NK-92 treated with Interleukin-12 subunit alpha and Interleukin-12 subunit beta, amount 100 ng/mL, for 24 hours (cell line): ENCODE measurements at regions not wholly inside any gene's neighbourhood (a gene's known extent, or its start where the extent isn't known, plus 50 kb on each side); places are given as distances from the start of the nearest gene placed in this dataset.

Experiments used
- DNase-seq: peaks from one replicate; lab custom pipeline; 2025; lab: John Stamatoyannopoulos, UW

- no peak for DNase-seq
Observed at GRCh38 chr15:93235269-93235668, 146.3 kb upstream of the RGMA start.

DNA sequence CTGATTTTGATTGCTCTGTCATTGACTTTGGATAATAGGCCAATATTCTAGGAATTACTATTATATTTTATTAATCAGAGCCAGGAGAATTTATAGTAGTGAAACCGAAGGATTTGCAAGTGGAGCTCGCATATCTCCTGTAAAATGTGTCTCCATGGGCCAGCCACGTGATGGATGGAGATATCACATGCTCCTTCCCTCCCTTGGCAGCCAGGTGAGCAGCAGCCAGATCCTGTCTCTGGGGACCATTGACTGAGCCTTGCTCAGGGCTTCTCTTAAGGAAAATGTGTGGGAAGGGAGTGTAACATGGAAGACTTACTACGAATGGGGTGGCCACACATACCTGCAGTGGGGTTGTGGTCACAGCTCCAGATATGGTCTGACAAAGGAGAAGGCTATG, 144.7 kb upstream of the RGMA start:
- DNase-seq: no peak

DNA sequence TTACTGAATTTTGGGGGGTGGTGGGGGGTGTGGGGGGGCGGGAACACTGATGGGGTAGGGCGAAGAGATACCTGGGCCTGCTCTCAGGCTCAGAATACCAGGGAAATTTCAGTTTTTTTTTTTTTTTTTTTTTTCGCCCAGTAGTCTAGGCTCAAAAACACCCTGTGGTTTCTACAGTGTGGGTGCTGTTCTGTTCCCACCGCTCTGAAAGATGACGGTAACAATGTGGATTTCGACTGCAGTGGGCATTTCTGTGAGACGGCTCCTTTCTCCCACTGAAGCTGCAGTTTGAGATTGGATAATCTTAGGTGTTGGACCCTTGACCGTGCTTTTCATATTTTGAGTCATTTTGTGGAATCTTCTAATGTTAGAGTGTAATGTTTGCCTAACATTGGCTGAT, 143.8 kb upstream of the RGMA start:
- no peak for DNase-seq

DNA sequence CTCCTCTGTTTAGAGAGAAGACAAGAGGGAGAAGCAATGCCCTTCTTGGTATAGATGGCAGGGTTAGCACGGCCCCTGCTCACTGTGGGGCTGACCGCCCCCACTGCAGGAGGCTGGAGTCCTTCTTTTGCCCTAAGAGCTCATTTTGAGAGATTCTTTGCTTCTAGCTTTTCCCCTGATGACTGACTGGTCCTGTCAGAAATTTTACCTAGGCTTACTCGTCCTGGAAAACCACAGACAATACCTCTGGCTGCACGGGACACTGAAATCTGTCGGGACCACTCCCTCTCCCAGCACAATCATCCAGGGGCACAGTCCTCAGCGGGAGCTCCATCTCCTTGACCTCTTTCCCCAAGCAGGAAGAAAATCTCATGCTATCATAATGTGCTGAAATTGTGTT, 143.0 kb upstream of the RGMA start:
- DNase-seq: no peak

DNA sequence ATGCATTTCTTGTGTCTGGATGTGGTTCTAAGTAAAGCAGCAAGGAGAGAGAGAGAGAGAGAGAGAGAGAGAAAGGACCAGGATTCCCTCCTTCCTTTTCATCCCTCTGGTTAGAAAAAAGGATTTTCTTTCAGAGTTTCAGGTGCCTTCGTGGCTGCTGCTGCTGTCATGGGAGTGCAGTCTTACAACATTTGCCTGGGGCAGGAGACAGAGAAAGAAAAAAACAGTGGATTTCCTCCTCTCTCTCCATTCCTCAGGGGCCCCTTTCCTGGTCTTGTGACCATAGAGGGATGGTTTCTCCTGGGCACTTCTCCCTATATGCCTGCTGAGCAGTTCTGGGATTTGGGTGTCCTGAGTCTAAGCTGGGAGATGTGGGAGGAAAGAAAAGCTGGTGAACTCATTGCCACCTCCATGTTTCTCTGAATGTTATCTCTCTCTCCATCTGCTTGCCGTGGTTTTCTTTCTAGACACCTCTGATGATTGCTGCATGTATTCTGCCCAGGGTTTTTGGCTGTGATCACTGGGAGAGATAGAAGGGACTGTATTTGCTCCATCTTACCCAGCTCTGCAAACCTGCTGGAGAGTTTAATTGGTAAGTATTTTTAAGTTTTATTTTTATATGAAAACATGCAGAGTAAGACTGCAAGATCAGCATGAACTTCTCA, 142.4 kb upstream of the RGMA start:
- DNase-seq: peak; percentile 13

GRCh38 chr15:93228546-93228945, 139.5 kb upstream of the RGMA start:
- DNase-seq: no peak

GRCh38 chr15:93223803-93224202, 134.8 kb upstream of the RGMA start:
- no peak for DNase-seq

DNA sequence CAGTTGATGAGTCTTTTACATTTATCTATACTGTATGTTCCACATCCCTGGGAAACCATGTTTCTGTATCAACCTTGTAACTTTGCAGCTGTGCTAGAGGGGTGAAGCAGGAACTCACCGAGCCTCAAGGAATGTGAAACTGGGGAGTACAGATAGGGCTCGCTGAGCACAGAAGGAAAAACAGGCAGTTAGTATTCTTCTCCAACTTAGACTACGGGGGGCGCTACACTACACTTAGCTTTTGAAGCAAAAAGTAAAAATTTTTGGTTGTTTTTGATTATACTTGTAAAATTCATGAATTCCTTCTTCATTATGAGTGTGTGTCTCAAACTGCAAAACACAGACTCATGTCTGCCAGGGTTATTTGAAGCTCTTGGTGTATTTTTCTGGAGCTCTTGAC, 132.7 kb upstream of the RGMA start:
- no peak for DNase-seq

DNA sequence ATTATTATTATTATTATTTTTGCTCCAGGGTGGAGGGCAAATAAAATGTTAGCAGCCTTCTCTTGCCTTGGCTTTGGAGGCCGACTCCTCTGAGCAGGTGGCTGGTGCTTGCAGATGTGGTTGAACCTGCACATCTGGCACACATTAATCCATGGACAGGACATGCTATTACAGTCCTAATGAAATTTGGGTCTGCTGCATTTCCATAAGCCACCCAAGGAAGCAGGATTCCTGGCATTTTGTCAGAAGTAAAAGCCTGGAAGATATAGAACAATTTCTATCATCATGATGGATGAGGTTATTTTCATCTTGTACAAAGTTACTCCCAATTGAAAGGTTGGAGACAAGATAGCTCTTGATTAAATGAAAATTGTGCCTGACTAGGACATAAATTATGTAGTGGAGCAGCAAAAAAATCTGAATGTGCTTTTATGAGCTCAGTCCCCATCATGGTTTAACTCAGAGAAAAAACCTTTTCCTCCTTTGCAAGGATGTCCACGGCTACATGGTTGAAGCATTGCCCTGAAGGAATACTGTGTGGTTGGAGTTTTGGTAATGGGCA, 130.9 kb upstream of the RGMA start:
- no peak for DNase-seq

GRCh38 chr15:93217343-93217742, 128.3 kb upstream of the RGMA start:
- DNase-seq: no peak

DNA sequence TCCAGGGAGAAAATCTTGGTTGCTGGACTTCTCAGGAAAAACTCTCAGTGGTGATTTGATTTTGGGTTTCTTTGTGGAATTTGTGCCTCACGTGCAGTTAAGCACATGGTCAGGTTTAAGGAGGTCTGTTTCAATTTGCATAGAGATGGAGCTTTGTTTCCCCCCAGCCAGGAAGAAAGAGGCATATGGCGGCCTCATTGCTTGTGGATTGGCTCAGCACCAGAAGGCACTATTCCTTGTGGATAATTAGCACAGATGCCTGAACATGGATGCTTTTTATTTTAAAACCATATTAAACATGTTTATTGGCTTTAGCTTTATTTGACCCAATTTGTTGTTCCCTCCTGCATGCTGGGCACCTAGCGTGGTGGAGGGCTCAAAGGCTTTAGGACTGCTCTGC, 125.1 kb upstream of the RGMA start:
- DNase-seq: no peak

DNA sequence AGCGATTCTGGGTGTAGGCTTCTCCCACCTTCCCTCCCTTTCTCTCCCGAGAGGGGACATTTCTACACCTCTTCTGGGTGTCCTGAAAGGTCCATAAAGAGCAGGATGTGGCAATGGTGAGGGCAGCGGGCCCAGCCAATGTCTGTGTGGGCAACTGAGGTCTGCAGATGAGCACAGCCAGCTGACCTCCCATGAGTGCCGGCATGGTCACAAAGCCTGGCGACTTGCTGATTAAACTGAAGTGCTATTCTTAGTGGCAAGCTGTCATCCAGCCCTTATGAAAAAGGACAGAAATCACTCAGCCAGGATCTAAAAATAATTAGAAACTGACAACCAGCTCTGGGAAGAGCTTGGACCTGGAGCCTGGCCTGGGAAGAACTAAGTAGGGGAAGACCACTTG, 124.3 kb upstream of the RGMA start:
- DNase-seq: no peak

DNA sequence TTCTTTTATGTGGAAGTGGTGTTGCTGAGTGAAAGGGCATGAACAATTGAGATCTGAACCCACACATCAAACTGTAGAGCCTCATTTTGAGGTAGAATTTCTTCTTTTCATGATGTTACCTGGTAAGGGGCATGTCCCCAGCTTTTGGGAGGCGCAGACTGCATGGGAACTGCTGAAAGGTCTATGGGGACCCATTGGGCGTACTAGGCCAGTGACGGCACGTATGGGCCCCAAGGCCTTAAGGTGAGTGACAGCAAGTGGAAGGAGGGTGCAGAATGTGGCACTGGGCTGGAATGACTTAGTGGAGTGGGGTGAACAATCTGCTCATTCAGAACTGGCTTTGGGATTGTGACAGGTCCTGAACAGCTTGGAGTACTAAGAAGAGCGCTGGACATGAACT, 123.6 kb upstream of the RGMA start:
- no peak for DNase-seq

DNA sequence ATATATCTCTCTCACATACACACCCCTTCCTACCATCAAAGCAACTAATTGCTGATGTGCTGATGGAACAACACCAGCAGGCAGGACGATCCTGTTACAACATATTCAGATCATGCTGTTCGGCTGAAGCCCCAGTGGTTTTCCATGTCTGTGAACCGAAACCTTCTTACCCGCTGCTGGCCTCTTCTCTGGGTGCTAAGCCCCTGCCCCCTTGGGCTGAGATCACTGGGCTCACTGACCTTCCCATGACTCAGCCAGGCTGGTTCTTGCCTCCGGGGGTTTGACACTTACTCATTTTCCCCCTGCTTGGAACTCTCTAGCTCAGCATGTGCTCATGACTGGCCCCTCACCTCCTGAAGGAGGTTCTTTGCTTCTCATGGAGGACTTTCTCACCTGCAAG, 122.0 kb upstream of the RGMA start:
- DNase-seq: no peak

DNA sequence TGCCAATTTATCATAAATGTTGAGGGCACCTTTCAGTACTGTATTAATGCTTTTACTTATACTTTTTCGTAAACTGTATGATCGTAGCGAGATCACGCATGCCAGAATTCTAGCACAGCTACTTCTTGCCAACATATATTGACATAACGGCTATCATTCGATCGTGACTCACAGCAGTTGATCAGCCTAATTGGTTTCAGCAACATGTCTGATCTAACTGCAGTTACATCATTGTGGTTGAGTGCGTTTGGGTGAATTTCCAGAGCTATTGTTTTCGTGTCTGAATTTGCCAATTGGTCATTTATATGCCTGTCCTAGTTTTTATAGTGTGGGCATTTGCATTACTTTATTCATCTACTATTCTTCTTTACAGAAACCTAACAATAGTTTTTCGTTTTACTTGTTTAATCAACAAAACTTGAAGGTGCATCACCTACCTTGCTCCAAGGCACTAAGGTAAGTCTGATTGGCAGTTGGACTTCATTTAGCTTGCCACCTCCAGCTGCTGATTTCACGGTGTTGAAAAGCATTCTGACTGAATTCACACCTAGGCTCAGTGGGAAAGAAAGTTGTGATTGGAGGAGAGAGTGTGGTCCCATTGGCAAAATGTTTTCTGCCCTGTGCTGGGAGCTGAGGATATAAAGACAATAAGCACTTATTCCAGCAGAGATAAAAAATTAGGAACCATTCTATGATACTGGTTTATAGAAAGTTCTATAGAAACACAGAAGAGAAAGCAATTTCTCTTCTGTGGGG, 120.9 kb upstream of the RGMA start:
- DNase-seq: no peak

DNA sequence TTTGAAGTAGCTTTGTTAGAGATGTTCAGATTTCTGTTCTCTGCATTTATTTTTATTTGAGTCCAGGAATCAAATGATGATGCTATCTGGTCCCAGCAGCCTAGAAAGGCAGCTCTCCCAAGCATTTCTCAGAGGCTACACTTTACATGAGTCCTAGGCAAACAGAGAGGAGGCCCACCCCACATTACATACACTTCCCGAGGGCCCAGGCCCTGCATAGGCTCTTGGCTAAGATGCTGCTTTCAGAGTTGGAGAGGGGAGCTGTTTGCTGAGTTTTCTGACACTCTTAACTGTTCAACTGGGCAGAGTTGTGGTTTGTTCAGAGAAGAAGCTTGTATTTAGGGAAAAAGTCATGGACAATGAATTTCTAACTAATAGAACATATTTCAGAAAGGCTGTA, 117.9 kb upstream of the RGMA start:
- no peak for DNase-seq

DNA sequence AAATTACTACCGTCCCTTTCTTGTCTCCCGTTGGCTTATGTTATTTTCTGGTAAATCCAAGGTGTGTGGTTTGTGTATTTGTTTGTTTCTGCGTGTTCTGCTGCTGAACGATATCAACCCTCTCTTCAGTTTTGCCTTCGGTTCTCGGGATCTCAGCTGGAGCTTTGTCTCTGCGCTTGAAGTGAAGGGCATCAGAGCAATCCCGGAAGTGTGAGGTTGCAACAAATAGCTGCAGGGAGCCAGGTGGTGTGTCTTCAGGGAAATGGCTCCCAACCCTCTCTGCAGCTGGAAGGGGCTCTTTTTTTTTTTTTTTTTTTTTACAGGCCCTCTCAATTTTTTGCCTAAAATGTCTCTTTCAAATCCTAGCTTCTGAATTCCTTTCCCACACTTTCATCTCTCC, 116.4 kb upstream of the RGMA start:
- no peak for DNase-seq

DNA sequence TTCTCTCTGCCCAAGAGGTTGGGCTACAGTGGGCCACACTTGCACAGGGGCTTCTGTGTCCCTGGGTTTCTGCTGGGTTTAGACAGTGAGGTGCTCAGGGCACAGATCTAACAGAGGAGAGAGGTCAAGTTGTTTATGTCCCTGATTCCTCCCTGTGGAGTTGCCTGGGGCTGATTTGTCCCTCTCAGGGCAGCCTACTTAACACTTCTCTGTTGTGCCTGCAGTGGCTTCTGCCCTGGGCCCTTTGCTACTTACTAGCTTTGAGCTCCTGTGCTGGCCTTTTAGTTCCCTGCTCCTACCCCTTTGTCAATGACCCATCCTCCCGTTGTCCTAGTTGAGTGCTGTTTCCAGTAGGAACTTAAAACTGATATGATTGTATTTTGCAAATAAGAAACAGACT, 114.0 kb upstream of the RGMA start:
- DNase-seq: no peak

DNA sequence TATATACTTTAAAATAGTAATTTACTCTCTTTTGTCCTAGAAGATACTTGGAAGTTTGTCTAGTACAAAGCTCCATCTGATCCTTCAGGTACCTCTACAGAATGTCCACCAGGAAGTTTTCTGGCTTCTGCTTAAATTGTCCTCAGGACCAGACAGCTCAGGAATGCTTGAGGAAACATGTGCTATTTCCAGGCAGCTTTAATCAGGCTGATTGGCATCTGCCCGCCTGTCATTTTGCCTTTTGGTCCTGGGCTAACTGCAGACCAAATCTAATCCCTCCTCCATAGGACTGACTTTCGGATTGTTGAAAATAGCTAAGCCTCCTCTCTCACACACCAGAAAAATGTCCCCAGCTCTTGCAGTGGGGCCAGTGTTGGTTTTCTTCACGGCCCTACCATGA, 113.4 kb upstream of the RGMA start:
- DNase-seq: no peak

GRCh38 chr15:93201940-93202339, 112.9 kb upstream of the RGMA start:
- no peak for DNase-seq

DNA sequence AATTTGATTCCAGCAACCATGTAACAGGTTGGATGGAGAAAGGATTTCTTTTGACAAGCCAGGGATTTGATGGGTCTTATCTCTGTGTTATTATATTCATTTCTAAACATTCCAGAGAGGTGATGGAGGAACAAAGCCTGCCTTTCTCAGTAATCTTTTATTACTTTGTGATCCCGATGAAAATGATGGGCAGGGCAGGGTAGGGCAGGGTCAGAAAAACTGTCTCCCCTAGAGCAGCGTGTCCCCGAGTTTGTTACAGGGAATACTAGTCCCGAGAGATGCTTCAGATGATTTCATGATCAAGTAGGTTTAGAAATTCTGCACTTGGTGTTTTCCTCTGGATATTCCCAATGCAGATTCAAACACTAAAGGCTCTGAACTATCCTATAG, 111.8 kb upstream of the RGMA start:
- DNase-seq: no peak

DNA sequence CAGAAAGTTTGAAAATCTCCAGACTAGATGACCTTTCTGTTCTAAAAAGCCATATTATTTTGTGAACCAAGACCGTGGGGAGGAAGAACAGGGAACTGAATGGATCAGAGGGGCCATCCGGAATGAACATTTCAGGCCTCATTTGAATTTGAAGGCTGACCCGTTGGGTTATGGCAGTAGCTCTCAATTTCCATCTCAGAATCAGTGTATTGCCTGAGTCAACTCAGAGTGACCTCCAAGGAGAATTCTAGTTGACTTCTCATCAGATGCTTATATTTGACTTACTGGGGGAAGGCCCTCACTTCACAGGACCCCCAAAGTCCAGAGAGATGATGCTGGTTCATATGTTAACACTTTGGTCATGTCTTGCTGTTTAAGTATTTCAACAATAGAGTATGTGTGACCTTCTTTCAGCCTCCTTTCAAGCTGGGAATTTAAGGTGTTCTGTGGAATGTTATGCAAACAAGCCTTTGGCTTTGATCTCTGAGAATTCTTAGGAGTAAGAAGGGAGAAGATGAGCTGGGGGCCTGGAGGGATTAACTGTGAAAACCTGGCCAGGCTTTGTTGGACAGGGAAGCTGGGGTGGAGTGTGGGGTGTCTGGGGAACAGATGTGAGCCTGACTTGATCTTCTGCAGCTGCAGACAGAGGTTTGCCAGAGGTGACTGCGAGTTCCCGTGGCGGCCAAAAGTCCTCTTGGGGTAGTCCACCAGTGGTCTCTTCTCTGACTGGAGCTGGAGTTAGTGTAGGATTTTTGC, 111.2 kb upstream of the RGMA start:
- DNase-seq: no peak

GRCh38 chr15:93196135-93196670, 107.2 kb upstream of the RGMA start:
- no peak for DNase-seq
